ENCODE measurements at regions not wholly inside any gene's neighbourhood (a gene's known extent, or its start where the extent isn't known, plus 50 kb on each side); places are given as distances from the start of the nearest gene placed in this dataset.

- no peak overlapping the region for H3K9ac ChIP-seq (ENCODE audit: low read length)
- no peak overlapping the region for H3K27ac ChIP-seq (ENCODE audit: low read length)
- no peaks in the 10 kb centered on the region for H3K36me3 ChIP-seq (ENCODE audit: control insufficient read depth, low read depth, low read length)
- H3K4me3 ChIP-seq (ENCODE audit: low read length): no peak overlapping the region
- H3K9me3 ChIP-seq (ENCODE audit: control insufficient read depth, low read depth, low read length): no peaks in the 10 kb centered on the region
- H3K4me1 ChIP-seq (ENCODE audit: control insufficient read depth, low read depth, low read length): no peaks in the 10 kb centered on the region
- no peaks in the 10 kb centered on the region for H3K27me3 ChIP-seq (ENCODE audit: control insufficient read depth, insufficient read depth, low read length)
These were observed 156.5 kb upstream of the PRDM1 start for GRCh38 chr6:105929626-105930025.

- H3K4me1 ChIP-seq (ENCODE audit: control insufficient read depth, low read depth, low read length): no peaks in the 10 kb centered on the region
- no peaks in the 10 kb centered on the region for H3K27me3 ChIP-seq (ENCODE audit: control insufficient read depth, insufficient read depth, low read length)
- no peak overlapping the region for H3K9ac ChIP-seq (ENCODE audit: low read length)
- H3K36me3 ChIP-seq (ENCODE audit: control insufficient read depth, low read depth, low read length): no peaks in the 10 kb centered on the region
- no peaks in the 10 kb centered on the region for H3K9me3 ChIP-seq (ENCODE audit: control insufficient read depth, low read depth, low read length)
- H3K27ac ChIP-seq (ENCODE audit: low read length): no peak overlapping the region
- no peak overlapping the region for H3K4me3 ChIP-seq (ENCODE audit: low read length)
These were observed 159.8 kb upstream of the PRDM1 start for GRCh38 chr6:105926318-105926717.

GRCh38 chr6:105925706-105926105, 160.4 kb upstream of the PRDM1 start:
- H3K9me3 ChIP-seq (ENCODE audit: control insufficient read depth, low read depth, low read length): no peaks in the 10 kb centered on the region
- H3K4me3 ChIP-seq (ENCODE audit: low read length): no peak overlapping the region
- no peak overlapping the region for H3K9ac ChIP-seq (ENCODE audit: low read length)
- H3K27ac ChIP-seq (ENCODE audit: low read length): no peak overlapping the region
- no peaks in the 10 kb centered on the region for H3K4me1 ChIP-seq (ENCODE audit: control insufficient read depth, low read depth, low read length)
- H3K36me3 ChIP-seq (ENCODE audit: control insufficient read depth, low read depth, low read length): no peaks in the 10 kb centered on the region
- no peaks in the 10 kb centered on the region for H3K27me3 ChIP-seq (ENCODE audit: control insufficient read depth, insufficient read depth, low read length)

- H3K27me3 ChIP-seq (ENCODE audit: control insufficient read depth, insufficient read depth, low read length): no peaks in the 10 kb centered on the region
- H3K36me3 ChIP-seq (ENCODE audit: control insufficient read depth, low read depth, low read length): no peaks in the 10 kb centered on the region
- no peaks in the 10 kb centered on the region for H3K9me3 ChIP-seq (ENCODE audit: control insufficient read depth, low read depth, low read length)
- no peak overlapping the region for H3K9ac ChIP-seq (ENCODE audit: low read length)
- no peaks in the 10 kb centered on the region for H3K4me1 ChIP-seq (ENCODE audit: control insufficient read depth, low read depth, low read length)
- no peak overlapping the region for H3K27ac ChIP-seq (ENCODE audit: low read length)
- H3K4me3 ChIP-seq (ENCODE audit: low read length): no peak overlapping the region
These were observed 164.4 kb upstream of the PRDM1 start for GRCh38 chr6:105921781-105922180.

GRCh38 chr6:105920071-105920470, 166.1 kb upstream of the PRDM1 start:
- Histone ChIP-seq H3K9ac (ENCODE audit: low read length) (no peak overlapping the region), H3K4me3 (ENCODE audit: low read length) (no peak overlapping the region), H3K27ac (ENCODE audit: low read length) (no peak overlapping the region), H3K9me3 (ENCODE audit: control insufficient read depth, low read depth, low read length) (no peaks in the 10 kb centered on the region), H3K36me3 (ENCODE audit: control insufficient read depth, low read depth, low read length) (no peaks in the 10 kb centered on the region), H3K4me1 (ENCODE audit: control insufficient read depth, low read depth, low read length) (no peaks in the 10 kb centered on the region), H3K27me3 (ENCODE audit: control insufficient read depth, insufficient read depth, low read length) (no peaks in the 10 kb centered on the region)

- Histone ChIP-seq H3K4me3 (ENCODE audit: low read length) (no peak overlapping the region), H3K36me3 (ENCODE audit: control insufficient read depth, low read depth, low read length) (no peaks in the 10 kb centered on the region), H3K9ac (ENCODE audit: low read length) (no peak overlapping the region), H3K27me3 (ENCODE audit: control insufficient read depth, insufficient read depth, low read length) (no peaks in the 10 kb centered on the region), H3K9me3 (ENCODE audit: control insufficient read depth, low read depth, low read length) (no peaks in the 10 kb centered on the region), H3K4me1 (ENCODE audit: control insufficient read depth, low read depth, low read length) (no peaks in the 10 kb centered on the region), H3K27ac (ENCODE audit: low read length) (no peak overlapping the region)
These were observed 169.0 kb upstream of the PRDM1 start for GRCh38 chr6:105917038-105917695.

- Histone ChIP-seq H3K4me3 (ENCODE audit: low read length) (no peak overlapping the region), H3K27me3 (ENCODE audit: control insufficient read depth, insufficient read depth, low read length) (no peaks in the 10 kb centered on the region), H3K9me3 (ENCODE audit: control insufficient read depth, low read depth, low read length) (no peaks in the 10 kb centered on the region), H3K36me3 (ENCODE audit: control insufficient read depth, low read depth, low read length) (no peaks in the 10 kb centered on the region), H3K4me1 (ENCODE audit: control insufficient read depth, low read depth, low read length) (no peaks in the 10 kb centered on the region), H3K9ac (ENCODE audit: low read length) (no peak overlapping the region), H3K27ac (ENCODE audit: low read length) (no peak overlapping the region)
These were observed 175.0 kb upstream of the PRDM1 start for GRCh38 chr6:105911106-105911629.

- H3K4me1 ChIP-seq (ENCODE audit: control insufficient read depth, low read depth, low read length): no peaks in the 10 kb centered on the region
- H3K4me3 ChIP-seq (ENCODE audit: low read length): no peak overlapping the region
- no peaks in the 10 kb centered on the region for H3K9me3 ChIP-seq (ENCODE audit: control insufficient read depth, low read depth, low read length)
- H3K27ac ChIP-seq (ENCODE audit: low read length): no peak overlapping the region
- H3K9ac ChIP-seq (ENCODE audit: low read length): no peak overlapping the region
- no peaks in the 10 kb centered on the region for H3K36me3 ChIP-seq (ENCODE audit: control insufficient read depth, low read depth, low read length)
- no peaks in the 10 kb centered on the region for H3K27me3 ChIP-seq (ENCODE audit: control insufficient read depth, insufficient read depth, low read length)
These were observed 177.0 kb upstream of the PRDM1 start for GRCh38 chr6:105909106-105909505.

- Histone ChIP-seq H3K4me1 (ENCODE audit: control insufficient read depth, low read depth, low read length) (no peaks in the 10 kb centered on the region), H3K27ac (ENCODE audit: low read length) (no peak overlapping the region), H3K9ac (ENCODE audit: low read length) (no peak overlapping the region), H3K36me3 (ENCODE audit: control insufficient read depth, low read depth, low read length) (no peaks in the 10 kb centered on the region), H3K27me3 (ENCODE audit: control insufficient read depth, insufficient read depth, low read length) (no peaks in the 10 kb centered on the region), H3K9me3 (ENCODE audit: control insufficient read depth, low read depth, low read length) (no peaks in the 10 kb centered on the region), H3K4me3 (ENCODE audit: low read length) (no peak overlapping the region)
These were observed 178.1 kb upstream of the PRDM1 start for GRCh38 chr6:105907991-105908390.

GRCh38 chr6:105907301-105907700, 178.8 kb upstream of the PRDM1 start:
- no peak overlapping the region for H3K27ac ChIP-seq (ENCODE audit: low read length)
- no peak overlapping the region for H3K4me3 ChIP-seq (ENCODE audit: low read length)
- H3K36me3 ChIP-seq (ENCODE audit: control insufficient read depth, low read depth, low read length): no peaks in the 10 kb centered on the region
- H3K27me3 ChIP-seq (ENCODE audit: control insufficient read depth, insufficient read depth, low read length): no peaks in the 10 kb centered on the region
- no peak overlapping the region for H3K9ac ChIP-seq (ENCODE audit: low read length)
- no peaks in the 10 kb centered on the region for H3K9me3 ChIP-seq (ENCODE audit: control insufficient read depth, low read depth, low read length)
- no peaks in the 10 kb centered on the region for H3K4me1 ChIP-seq (ENCODE audit: control insufficient read depth, low read depth, low read length)

- Histone ChIP-seq H3K27me3 (ENCODE audit: control insufficient read depth, insufficient read depth, low read length) (no peaks in the 10 kb centered on the region), H3K27ac (ENCODE audit: low read length) (no peak overlapping the region), H3K36me3 (ENCODE audit: control insufficient read depth, low read depth, low read length) (no peaks in the 10 kb centered on the region), H3K9me3 (ENCODE audit: control insufficient read depth, low read depth, low read length) (no peaks in the 10 kb centered on the region), H3K4me3 (ENCODE audit: low read length) (no peak overlapping the region), H3K4me1 (ENCODE audit: control insufficient read depth, low read depth, low read length) (no peaks in the 10 kb centered on the region), H3K9ac (ENCODE audit: low read length) (no peak overlapping the region)
These were observed 183.6 kb upstream of the PRDM1 start for GRCh38 chr6:105902401-105903031.

- no peak overlapping the region for H3K4me3 ChIP-seq (ENCODE audit: low read length)
- peaks cover under 1% of the 10 kb centered on the region for H3K4me1 ChIP-seq (ENCODE audit: control insufficient read depth, low read depth, low read length)
- no peak overlapping the region for H3K27ac ChIP-seq (ENCODE audit: low read length)
These were observed 184.6 kb upstream of the PRDM1 start for GRCh38 chr6:105901583-105901982.

More at GRCh38 chr6:105901583-105901982, 184.6 kb upstream of the PRDM1 start:
- Histone ChIP-seq H3K27me3 (ENCODE audit: control insufficient read depth, insufficient read depth, low read length) (no peaks in the 10 kb centered on the region), H3K9me3 (ENCODE audit: control insufficient read depth, low read depth, low read length) (no peaks in the 10 kb centered on the region), H3K9ac (ENCODE audit: low read length) (no peak overlapping the region), H3K36me3 (ENCODE audit: control insufficient read depth, low read depth, low read length) (no peaks in the 10 kb centered on the region)
